Left lung (tissue), 4 donors: ENCODE measurements at regions not wholly inside any gene's neighbourhood (a gene's known extent, or its start where the extent isn't known, plus 50 kb on each side); places are given as distances from the start of the nearest gene placed in this dataset.

Source experiments
- ATAC-seq: fragments of 200-7000 bp; cut with Tn5 transposase; one replicate; pipeline ENCODE4 v1.9.1; 2020; ENCODE audit warnings: moderate library complexity
- DNase-seq, 4 donors: peaks; one replicate each; pipeline ENCODE4 v3.0.0-alpha.2; 2013 to 2020
- H3K27ac ChIP-seq, 2 donors: fragments of 200-600 bp; sonication (generic) in 1 of 2; one replicate each; pipeline versions ENCODE4 v1.5.0 to v1.8.0; 2020 to 2021
- H3K27me3 ChIP-seq, 2 donors: fragments of 200-600 bp; sonication (generic) in 1 of 2; one replicate each; pipeline versions ENCODE4 v1.5.0 to v1.8.0; 2020 to 2021
- H3K36me3 ChIP-seq, 2 donors: fragments of 200-600 bp; sonication (generic) in 1 of 2; one replicate each; pipeline versions ENCODE4 v1.5.0 to v1.8.0; 2020 to 2021
- H3K4me1 ChIP-seq, 2 donors: fragments of 200-600 bp; one replicate each; pipeline ENCODE4 v1.8.0; 2021
- H3K4me3 ChIP-seq, 2 donors: fragments of 200-600 bp; sonication (generic) in 1 of 2; one replicate each; pipeline versions ENCODE4 v1.5.0 to v1.8.0; 2020 to 2021; ENCODE audit warnings: mild to moderate bottlenecking in 1 of 2
- H3K9me3 ChIP-seq, 2 donors: fragments of 200-600 bp; sonication (generic) in 1 of 2; one replicate each; pipeline versions ENCODE4 v1.5.0 to v1.8.0; 2020 to 2021
- CTCF ChIP-seq, 2 donors: fragments of 200-600 bp; sonication (generic) in 1 of 2; IDR thresholded peaks; one replicate each; pipeline versions ENCODE4 v1.5.0 to v1.8.0; 2021; ENCODE audit warnings: antibody characterized with exemption in 2 of 2
- intact Hi-C, 2 donors: fragments of 100-400 bp; cut with DNase I; formaldehyde crosslinking; loops; one replicate each; pipeline versions ENCODE4 v1.11.2 to v1.14.2; 2022
- donor health status: DM: no; HTN: yes; CAD: no.
- donor health status: DM: no; HTN: no; CAD: no.

- no peak for DNase-seq
- Histone ChIP-seq H3K27me3 (peaks cover 0 to 17% of the 10 kb centered on the region in 2 donors), H3K27ac (no peak overlapping the region), H3K9me3 (no peaks in the 10 kb centered on the region), H3K4me1 (no peaks in the 10 kb centered on the region), H3K4me3 (no peak overlapping the region), H3K36me3 (no peaks in the 10 kb centered on the region)
- ATAC-seq, result no peak
- no peak for TF ChIP-seq CTCF (IDR thresholded peaks at IDR 0.05)
- intact Hi-C loops, result no loop called here
Measured at GRCh38 chr1:34372891-34373290, 196.2 kb downstream of the C1orf94 start.

- Histone ChIP-seq H3K27me3 (peaks cover 0 to 25% of the 10 kb centered on the region in 2 donors), H3K36me3 (no peaks in the 10 kb centered on the region), H3K9me3 (no peaks in the 10 kb centered on the region), H3K4me1 (no peaks in the 10 kb centered on the region), H3K27ac (no peak overlapping the region), H3K4me3 (no peak overlapping the region)
- DNase-seq (no peak), ATAC-seq (no peak)
- intact Hi-C loops, result no loop called here
- no peak for TF ChIP-seq CTCF (IDR thresholded peaks at IDR 0.05)
Measured at GRCh38 chr1:34373912-34374311, 197.2 kb downstream of the C1orf94 start.

GRCh38 chr1:34376531-34376930, 199.8 kb downstream of the C1orf94 start:
- TF ChIP-seq CTCF (IDR thresholded peaks at IDR 0.05), result no peak
- no peak for ATAC-seq

GRCh38 chr1:34378968-34379856, 202.5 kb downstream of the C1orf94 start:
- Histone ChIP-seq H3K9me3 (no peaks in the 10 kb centered on the region), H3K36me3 (no peaks in the 10 kb centered on the region), H3K27ac (no peak overlapping the region), H3K4me1 (no peaks in the 10 kb centered on the region), H3K27me3 (peaks cover 0 to 38% of the 10 kb centered on the region in 2 donors), H3K4me3 (no peak overlapping the region)
- DNase-seq (peak in 2 of 4 donors; percentile 4 to 35), ATAC-seq (peak; percentile 91)
- intact Hi-C loops, result no loop called here
- TF ChIP-seq CTCF (IDR thresholded peaks at IDR 0.05), result no peak

More at GRCh38 chr1:34376531-34376930, 199.8 kb downstream of the C1orf94 start:
- no peak for DNase-seq
- H3K9me3 ChIP-seq, result no peaks in the 10 kb centered on the region
- intact Hi-C loops, result no loop called here
- no peak overlapping the region for H3K4me3 ChIP-seq
- no peaks in the 10 kb centered on the region for H3K4me1 ChIP-seq
- peaks cover 0 to 32% of the 10 kb centered on the region in 2 donors for H3K27me3 ChIP-seq
- H3K36me3 ChIP-seq, result no peaks in the 10 kb centered on the region
- H3K27ac ChIP-seq, result no peak overlapping the region

GRCh38 chr1:34379911-34380310, 203.2 kb downstream of the C1orf94 start:
- H3K27me3 ChIP-seq, result peaks cover 0 to 37% of the 10 kb centered on the region in 2 donors
- TF ChIP-seq CTCF (IDR thresholded peaks at IDR 0.05), result no peak
- H3K9me3 ChIP-seq, result no peaks in the 10 kb centered on the region
- H3K27ac ChIP-seq, result no peak overlapping the region
- no peaks in the 10 kb centered on the region for H3K4me1 ChIP-seq
- DNase-seq (no peak), ATAC-seq (peak; percentile 31)
- no peak overlapping the region for H3K4me3 ChIP-seq
- no peaks in the 10 kb centered on the region for H3K36me3 ChIP-seq
- intact Hi-C loops, result no loop called here
